Eye (tissue), 1 donor: ENCODE measurements at regions not wholly inside any gene's neighbourhood (a gene's known extent, or its start where the extent isn't known, plus 50 kb on each side); places are given as distances from the start of the nearest gene placed in this dataset.
"Not testable (repeated sequence)": the region's sequence is repeated elsewhere in the genome, so short reads cannot be mapped to it uniquely, and the experiment has no call there.

Source experiments
- DNase-seq: peaks from one replicate; pipeline ENCODE4 v3.0.0-alpha.2; 2015

- not testable (repeated sequence) for DNase-seq
Measured at GRCh38 chr1:223952801-223953200, 107.1 kb upstream of the TP53BP2 start.

DNA sequence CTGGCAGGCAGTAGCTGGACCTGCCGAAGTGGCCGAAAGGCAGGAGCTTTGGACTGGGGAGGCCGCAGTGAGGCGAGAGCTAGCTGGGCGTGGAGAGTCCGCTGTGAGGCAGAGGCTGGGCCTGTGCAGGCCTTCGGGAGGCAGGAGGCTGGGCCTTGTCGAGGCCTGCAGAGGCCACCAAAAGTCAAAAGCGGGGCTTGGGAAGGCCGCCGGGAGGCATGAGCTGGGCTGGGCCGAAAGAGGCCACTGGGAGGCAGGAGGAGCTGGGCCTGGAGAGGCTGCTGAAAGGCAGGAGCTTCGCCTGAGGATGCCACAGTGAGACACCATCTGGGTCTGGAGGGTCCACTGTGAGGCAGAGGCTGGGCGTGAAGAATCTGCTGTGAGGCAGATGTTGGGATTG lies 105.8 kb upstream of the TP53BP2 start:
- not testable (repeated sequence) for DNase-seq

GRCh38 chr1:223949944-223950343 lies 104.2 kb upstream of the TP53BP2 start:
- not testable (repeated sequence) for DNase-seq

DNA sequence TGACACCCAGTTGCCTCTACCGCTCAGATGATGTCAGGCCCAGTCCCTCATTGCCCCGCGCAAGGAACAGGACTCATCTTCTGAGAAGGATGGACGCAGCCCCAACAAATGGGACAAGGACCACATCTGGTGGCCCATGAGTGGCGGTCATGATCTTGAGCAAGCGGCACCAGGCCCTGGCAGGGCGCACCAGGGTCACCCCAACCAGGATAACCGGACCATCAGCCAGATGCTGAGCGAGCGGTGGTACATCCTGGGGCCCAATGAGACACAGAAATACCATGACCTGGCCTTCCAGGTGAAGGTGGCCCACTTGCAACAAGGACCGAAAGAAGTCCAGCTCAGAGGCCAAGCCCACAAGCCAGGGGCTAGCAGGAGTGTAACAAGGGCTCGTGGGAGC lies 102.3 kb upstream of the TP53BP2 start:
- not testable (repeated sequence) for DNase-seq

GRCh38 chr1:223936592-223936991 lies 90.8 kb upstream of the TP53BP2 start:
- DNase-seq = not testable (repeated sequence)

DNA sequence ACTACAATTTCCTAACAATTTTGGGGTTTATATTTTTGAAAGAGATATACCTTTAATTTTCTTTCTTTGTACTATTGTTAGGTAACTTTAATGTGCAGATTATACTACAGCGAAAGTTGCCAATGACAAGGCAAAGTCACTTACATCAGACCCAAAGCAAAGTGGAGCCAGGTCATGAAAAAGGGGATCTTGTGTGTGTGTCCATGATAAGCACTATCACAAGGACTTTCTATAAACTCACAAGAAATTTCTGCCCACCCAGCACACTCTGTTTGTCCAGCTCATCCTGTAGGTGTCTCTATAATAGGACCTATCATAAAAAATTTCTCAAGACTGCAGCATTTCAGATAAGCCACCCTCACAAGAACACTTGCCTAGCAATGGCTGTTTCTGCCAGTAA lies 85.7 kb upstream of the TP53BP2 start:
- DNase-seq = not testable (repeated sequence)

- DNase-seq = not testable (repeated sequence)
Measured at GRCh38 chr1:223920805-223921204, 75.1 kb upstream of the TP53BP2 start.

- DNase-seq = not testable (repeated sequence)
Measured at GRCh38 chr1:223915476-223915875, 69.7 kb upstream of the TP53BP2 start.

DNA sequence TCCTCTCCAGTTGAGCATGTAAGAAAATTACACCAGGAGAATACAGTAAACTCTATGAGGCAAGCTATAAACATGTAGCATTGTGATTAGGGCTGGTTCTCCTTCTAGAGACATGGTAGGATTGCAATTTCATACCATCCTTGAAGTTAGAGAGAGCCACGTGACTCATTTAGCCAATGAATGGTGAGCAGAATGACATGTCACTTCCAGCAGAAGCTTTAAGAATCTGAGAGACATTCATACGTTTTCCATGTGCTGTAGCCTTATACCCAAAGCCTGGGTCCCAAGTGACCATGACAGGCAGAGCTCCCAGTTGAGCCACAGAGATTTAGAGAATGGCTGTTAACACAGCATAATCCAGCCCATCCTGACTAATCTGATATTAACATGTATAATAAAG lies 68.0 kb upstream of the TP53BP2 start:
- DNase-seq = not testable (repeated sequence)

DNA sequence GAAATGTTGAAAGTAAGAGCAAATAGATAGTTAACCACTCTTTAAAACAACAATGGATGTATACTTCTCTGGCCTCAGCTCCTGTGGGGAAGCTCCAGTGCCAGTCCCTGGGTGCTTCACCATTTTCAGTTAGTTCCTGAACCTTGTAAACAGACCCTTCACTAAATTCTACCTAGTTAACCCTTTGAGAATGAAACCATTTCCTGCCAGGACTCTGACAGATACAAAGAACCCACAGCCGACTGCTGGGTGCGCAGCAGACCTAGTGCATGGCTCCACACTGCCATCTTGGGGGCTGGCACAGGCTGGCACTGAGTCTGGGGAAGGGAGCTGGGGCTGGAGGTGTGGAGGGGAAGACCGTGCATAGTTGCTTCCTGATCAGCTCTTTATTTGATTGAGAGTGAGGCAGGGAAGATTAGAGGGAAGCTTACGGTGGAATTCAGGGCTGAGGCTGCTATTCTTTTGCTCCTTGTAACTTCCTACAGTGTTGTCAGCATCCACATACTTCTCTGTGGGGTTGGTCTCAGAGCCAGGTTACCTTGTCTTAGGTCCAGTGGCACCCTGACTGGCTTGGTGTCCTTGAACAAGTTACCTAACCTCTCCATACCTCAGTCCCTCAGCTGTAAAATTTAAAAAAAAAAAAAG lies 62.3 kb upstream of the TP53BP2 start:
- not testable (repeated sequence) for DNase-seq

DNA sequence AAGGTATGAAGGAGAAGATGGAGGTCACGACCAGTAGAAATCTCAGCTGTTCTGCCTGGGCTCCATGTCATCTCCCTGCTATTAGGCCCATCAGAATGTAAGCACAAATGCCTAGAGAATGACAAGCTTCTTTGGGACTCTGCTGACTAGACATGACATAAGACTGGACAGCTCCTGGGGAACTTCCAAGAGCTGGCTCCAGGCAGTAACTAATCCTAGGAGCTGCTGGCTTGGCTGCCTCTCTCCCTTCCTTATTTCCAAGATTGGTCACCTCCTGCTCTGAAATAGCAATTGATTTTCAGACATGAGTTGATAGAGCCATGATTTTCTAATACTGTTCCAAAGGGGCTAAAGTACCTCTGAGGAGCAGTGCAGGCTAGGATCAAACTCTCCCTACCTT lies 57.5 kb upstream of the TP53BP2 start:
- DNase-seq = not testable (repeated sequence)

GRCh38 chr1:223899775-223900174 lies 54.0 kb upstream of the TP53BP2 start:
- not testable (repeated sequence) for DNase-seq

- not testable (repeated sequence) for DNase-seq
Measured at GRCh38 chr1:223897097-223897496, 51.4 kb upstream of the TP53BP2 start.

DNA sequence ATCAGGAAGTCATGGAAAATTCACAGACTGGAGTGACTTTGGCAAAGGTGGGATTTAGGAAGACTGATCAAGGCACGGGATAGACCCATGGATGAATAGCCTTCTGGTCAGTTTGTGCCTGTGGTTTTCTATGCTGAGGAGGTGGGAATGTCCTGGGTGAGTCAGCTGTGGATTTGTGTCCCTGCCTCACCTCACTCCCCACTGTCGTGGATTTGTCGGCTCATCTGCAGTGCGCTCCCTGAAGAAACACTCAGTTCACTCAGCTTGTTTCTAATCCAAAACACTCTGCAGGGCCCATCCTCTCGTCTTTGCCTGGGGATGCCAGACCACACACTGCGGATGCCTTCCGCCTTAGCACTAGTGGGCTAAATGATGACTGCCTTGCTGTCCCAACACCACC lies 50.2 kb upstream of the TP53BP2 start:
- DNase-seq = not testable (repeated sequence)
